GM23338 (cell line): ENCODE measurements at regions not wholly inside any gene's neighbourhood (a gene's known extent, or its start where the extent isn't known, plus 50 kb on each side); places are given as distances from the start of the nearest gene placed in this dataset.

ENCODE experiments used
- ATAC-seq: fragments of 200-7000 bp; cut with Tn5 transposase; 3 replicates; pipeline ENCODE4 v1.9.1; 2020
- DNase-seq: peaks from one replicate; pipeline ENCODE4 v3.0.0-alpha.2; 2015; ENCODE audit warnings: low spot score
- H2AFZ ChIP-seq: fragments of 200-600 bp; sonication (generic); 2 replicates; pipeline ENCODE4 v1.8.0; 2016; ENCODE audit warnings: antibody characterized with exemption, mild to moderate bottlenecking, moderate library complexity
- H3F3A ChIP-seq: fragments of 200-600 bp; sonication (generic); replicated peaks from 2 replicates; pipeline ENCODE4 v1.8.0; 2017; ENCODE audit warnings: antibody characterized with exemption, mixed run types, low read depth
- H3K27ac ChIP-seq: fragments of 200-600 bp; sonication (generic); 2 replicates; pipeline ENCODE4 v1.6.1; 2016; ENCODE audit warnings: low read depth
- H3K27me3 ChIP-seq: fragments of 200-600 bp; sonication (generic); 2 replicates; pipeline ENCODE4 v1.8.0; 2016; ENCODE audit warnings: mild to moderate bottlenecking, mixed run types, moderate library complexity; ENCODE audit not compliant: insufficient read depth
- H3K36me3 ChIP-seq: fragments of 200-600 bp; sonication (generic); 2 replicates; pipeline ENCODE4 v1.8.0; 2016; ENCODE audit warnings: mild to moderate bottlenecking; ENCODE audit not compliant: insufficient read depth
- H3K4me1 ChIP-seq: fragments of 200-600 bp; sonication (generic); 2 replicates; pipeline ENCODE4 v1.8.0; 2016; ENCODE audit warnings: mild to moderate bottlenecking, moderate library complexity; ENCODE audit not compliant: insufficient read depth
- H3K4me2 ChIP-seq: fragments of 200-600 bp; sonication (generic); 2 replicates; pipeline ENCODE4 v1.7.1; 2017; ENCODE audit warnings: mixed run types
- H3K4me3 ChIP-seq: fragments of 200-600 bp; sonication (generic); 2 replicates; pipeline ENCODE4 v1.6.1; 2016; ENCODE audit warnings: mixed run types
- H3K79me2 ChIP-seq: fragments of 200-600 bp; sonication (generic); replicated peaks from 2 replicates; pipeline ENCODE4 v1.8.0; 2017; ENCODE audit warnings: mild to moderate bottlenecking; ENCODE audit not compliant: insufficient read depth
- H3K9me2 ChIP-seq: fragments of 200-600 bp; sonication (generic); 2 replicates; pipeline ENCODE4 v1.8.0; 2017; ENCODE audit not compliant: insufficient read depth
- H4K20me1 ChIP-seq: fragments of 200-600 bp; sonication (generic); replicated peaks from 2 replicates; pipeline ENCODE4 v1.8.0; 2017; ENCODE audit warnings: mild to moderate bottlenecking; ENCODE audit not compliant: insufficient read depth
- H3K27ac Mint-ChIP-seq: 2 replicates; pipeline ENCODE4 v1.8.0; 2020; ENCODE audit warnings: inconsistent platforms, mild to moderate bottlenecking, moderate library complexity, mixed read lengths
- H3K27me3 Mint-ChIP-seq: 3 replicates; pipeline ENCODE4 v1.8.0; 2022; ENCODE audit warnings: low read depth, mild to moderate bottlenecking, moderate library complexity, mixed read lengths, inconsistent platforms; ENCODE audit not compliant: insufficient read depth, poor library complexity
- H3K36me3 Mint-ChIP-seq: 3 replicates; pipeline ENCODE4 v1.8.0; 2021; ENCODE audit warnings: low read depth, mild to moderate bottlenecking, inconsistent platforms, moderate library complexity, mixed read lengths
- H3K4me1 Mint-ChIP-seq: 3 replicates; pipeline ENCODE4 v1.8.0; 2020; ENCODE audit warnings: mild to moderate bottlenecking, inconsistent platforms, mixed read lengths
- H3K4me3 Mint-ChIP-seq: 3 replicates; pipeline ENCODE4 v1.8.0; 2021; ENCODE audit warnings: moderate library complexity, mild to moderate bottlenecking, inconsistent platforms, mixed read lengths
- H3K9me3 Mint-ChIP-seq: 3 replicates; pipeline ENCODE4 v1.8.0; 2020; ENCODE audit warnings: moderate library complexity, mild to moderate bottlenecking, inconsistent platforms, mixed read lengths
- CREB1 ChIP-seq: fragments of 250-450 bp; sonication (Bioruptor Pico); IDR thresholded peaks from 2 replicates; pipeline ENCODE4 v1.5.0; 2020; ENCODE audit warnings: low read depth, mild to moderate bottlenecking, moderate library complexity
- JUNB ChIP-seq: IDR thresholded peaks from one replicate; pipeline ENCODE4 v1.6.1; 2016; ENCODE audit warnings: antibody characterized with exemption; ENCODE audit not compliant: unreplicated experiment
- NANOG ChIP-seq: IDR thresholded peaks from 2 replicates; pipeline ENCODE4 v1.6.1; 2016; ENCODE audit warnings: antibody characterized with exemption, borderline replicate concordance
- POLR2AphosphoS5 ChIP-seq: IDR thresholded peaks from 2 replicates; pipeline ENCODE4 v1.6.1; 2016; ENCODE audit warnings: antibody characterized with exemption, low read depth
- STAT1 ChIP-seq: IDR thresholded peaks from one replicate; pipeline ENCODE4 v1.6.1; 2016; ENCODE audit warnings: antibody characterized with exemption; ENCODE audit not compliant: unreplicated experiment
- ZNF114 ChIP-seq: fragments of 250-450 bp; sonication (Bioruptor Pico); IDR thresholded peaks from 2 replicates; pipeline ENCODE4 v1.5.0; 2020; ENCODE audit warnings: mild to moderate bottlenecking, moderate library complexity
- ZNF331 ChIP-seq: fragments of 250-450 bp; sonication (Bioruptor Pico); IDR thresholded peaks from 2 replicates; pipeline ENCODE4 v1.5.0; 2020; ENCODE audit warnings: low read depth, mild to moderate bottlenecking, moderate library complexity
- TF ChIP-seq, protein P1 (sequence below): IDR thresholded peaks from 2 replicates; pipeline ENCODE4 v1.6.1; 2016; ENCODE audit warnings: antibody characterized with exemption
- TF ChIP-seq, protein P2 (sequence below), 2 experiments: fragments of 200-600 bp in 1 of 2; sonication (generic) in 1 of 2; conservative IDR thresholded peaks; 2 replicates each; pipeline versions ENCODE4 v1.5.1 to v1.6.1; 2016 to 2017; ENCODE audit warnings: antibody characterized with exemption in 2 of 2, low read depth in 2 of 2, mild to moderate bottlenecking in 2 of 2, moderate library complexity in 1 of 2
- TF ChIP-seq, protein P3 (sequence below): fragments of 250-450 bp; sonication (Bioruptor Pico); IDR thresholded peaks from 2 replicates; pipeline ENCODE4 v1.5.0; 2020; ENCODE audit warnings: mild to moderate bottlenecking, moderate library complexity

DNA sequence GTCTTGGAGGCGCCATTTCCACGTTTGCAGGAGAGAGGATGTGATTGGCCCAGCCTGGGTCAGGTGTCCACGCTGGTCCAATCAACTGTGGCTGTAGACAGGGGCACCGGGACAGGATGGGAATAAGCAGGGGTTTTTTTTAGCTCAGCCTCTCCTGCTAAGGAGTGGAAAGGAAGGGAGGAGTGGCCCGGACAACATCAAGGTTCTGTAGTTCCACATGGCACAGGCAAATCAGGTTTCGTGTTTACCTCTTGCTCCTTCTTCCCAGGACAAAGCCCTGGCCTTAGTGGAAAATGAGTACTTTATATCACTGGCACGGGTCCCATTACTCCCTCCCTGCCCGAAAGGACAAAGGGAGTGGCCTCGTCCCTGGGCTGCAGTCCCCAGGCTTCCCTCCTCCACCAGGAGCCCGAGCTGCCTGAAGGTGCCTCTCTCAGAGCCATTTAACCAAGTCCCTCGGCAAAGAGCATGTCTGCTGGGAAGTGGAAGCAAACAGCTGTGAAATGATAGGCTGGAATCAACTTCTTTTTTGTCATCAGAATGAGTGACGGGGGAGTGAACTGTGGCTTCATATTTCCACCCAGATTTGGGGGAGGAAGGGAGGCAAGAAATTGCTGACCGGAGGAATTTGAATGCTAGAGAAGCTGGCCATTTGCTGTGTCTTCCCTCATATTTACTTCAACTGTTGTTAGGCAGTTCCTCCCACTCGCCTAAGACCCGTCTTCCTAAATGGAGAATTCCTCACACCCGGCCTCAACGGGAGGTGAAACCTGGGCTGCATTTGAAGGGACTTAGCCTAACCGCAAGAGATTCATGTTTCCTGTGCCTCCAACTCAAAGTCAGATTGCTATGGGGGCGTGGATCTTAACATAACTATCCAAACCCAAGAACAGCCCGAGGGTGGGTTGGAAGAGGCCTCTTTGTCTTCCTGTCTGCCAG, 84.9 kb upstream of the SLC44A3 start:
- no peak overlapping the region for H3K27ac Mint-ChIP-seq
- peak; percentile 46 for DNase-seq
- TF ChIP-seq STAT1 (no peak), CREB1 (CRISPR knock-in tag) (no peak), ZNF331 (no peak), ZNF114 (CRISPR knock-in tag) (no peak), POLR2AphosphoS5 (no peak), NANOG (no peak), JUNB (no peak)
- TF ChIP-seq, protein P1, sequence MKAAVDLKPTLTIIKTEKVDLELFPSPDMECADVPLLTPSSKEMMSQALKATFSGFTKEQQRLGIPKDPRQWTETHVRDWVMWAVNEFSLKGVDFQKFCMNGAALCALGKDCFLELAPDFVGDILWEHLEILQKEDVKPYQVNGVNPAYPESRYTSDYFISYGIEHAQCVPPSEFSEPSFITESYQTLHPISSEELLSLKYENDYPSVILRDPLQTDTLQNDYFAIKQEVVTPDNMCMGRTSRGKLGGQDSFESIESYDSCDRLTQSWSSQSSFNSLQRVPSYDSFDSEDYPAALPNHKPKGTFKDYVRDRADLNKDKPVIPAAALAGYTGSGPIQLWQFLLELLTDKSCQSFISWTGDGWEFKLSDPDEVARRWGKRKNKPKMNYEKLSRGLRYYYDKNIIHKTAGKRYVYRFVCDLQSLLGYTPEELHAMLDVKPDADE, result no peak
- TF ChIP-seq, protein P2, sequence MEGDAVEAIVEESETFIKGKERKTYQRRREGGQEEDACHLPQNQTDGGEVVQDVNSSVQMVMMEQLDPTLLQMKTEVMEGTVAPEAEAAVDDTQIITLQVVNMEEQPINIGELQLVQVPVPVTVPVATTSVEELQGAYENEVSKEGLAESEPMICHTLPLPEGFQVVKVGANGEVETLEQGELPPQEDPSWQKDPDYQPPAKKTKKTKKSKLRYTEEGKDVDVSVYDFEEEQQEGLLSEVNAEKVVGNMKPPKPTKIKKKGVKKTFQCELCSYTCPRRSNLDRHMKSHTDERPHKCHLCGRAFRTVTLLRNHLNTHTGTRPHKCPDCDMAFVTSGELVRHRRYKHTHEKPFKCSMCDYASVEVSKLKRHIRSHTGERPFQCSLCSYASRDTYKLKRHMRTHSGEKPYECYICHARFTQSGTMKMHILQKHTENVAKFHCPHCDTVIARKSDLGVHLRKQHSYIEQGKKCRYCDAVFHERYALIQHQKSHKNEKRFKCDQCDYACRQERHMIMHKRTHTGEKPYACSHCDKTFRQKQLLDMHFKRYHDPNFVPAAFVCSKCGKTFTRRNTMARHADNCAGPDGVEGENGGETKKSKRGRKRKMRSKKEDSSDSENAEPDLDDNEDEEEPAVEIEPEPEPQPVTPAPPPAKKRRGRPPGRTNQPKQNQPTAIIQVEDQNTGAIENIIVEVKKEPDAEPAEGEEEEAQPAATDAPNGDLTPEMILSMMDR (conservative IDR thresholded peaks at IDR 0.05; ENCODE audit: low read depth in 2 of 2), result no peak

DNA sequence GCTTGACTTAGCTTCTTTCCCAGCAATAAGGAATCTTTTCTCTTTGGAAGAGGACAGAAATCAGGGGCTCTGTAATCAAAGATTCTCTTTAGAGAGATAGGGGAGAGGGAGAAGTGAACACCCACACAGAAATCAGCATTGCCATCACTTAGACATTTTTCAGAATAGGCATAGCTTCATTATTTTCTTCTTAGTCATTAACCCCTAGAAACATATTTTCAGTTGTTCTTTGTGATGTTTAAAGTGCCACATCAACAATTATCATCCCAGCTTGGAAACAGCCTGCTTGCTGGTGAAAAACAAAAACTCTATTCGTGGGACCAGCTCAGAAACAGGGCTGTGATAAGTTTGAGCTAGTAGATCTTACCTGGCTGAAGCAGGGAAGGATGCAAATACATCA, 88.3 kb upstream of the SLC44A3 start:
- no peaks in the 10 kb centered on the region for H3K36me3 ChIP-seq
- Mint-ChIP-seq H3K27me3 (peaks cover 4% of the 10 kb centered on the region), H3K36me3 (peaks cover 3% of the 10 kb centered on the region; the same call in 1 of the 3 replicates), H3K4me1 (peaks cover 21% of the 10 kb centered on the region), H3K4me3 (no peak overlapping the region), H3K27ac (no peak overlapping the region), H3K9me3 (no peaks in the 10 kb centered on the region)
- H2AFZ ChIP-seq, result no peak overlapping the region
- peaks cover 20% of the 10 kb centered on the region for H3K4me1 ChIP-seq
- no peak overlapping the region for H3K4me2 ChIP-seq
- ATAC-seq (no peak), DNase-seq (no peak)
- no peaks in the 10 kb centered on the region for H3K79me2 ChIP-seq
- no peak overlapping the region for H3K27ac ChIP-seq
- no peak overlapping the region for H3K4me3 ChIP-seq
- H3F3A ChIP-seq, result no peaks in the 10 kb centered on the region
- H3K27me3 ChIP-seq, result no peaks in the 10 kb centered on the region
- H4K20me1 ChIP-seq, result no peaks in the 10 kb centered on the region
- no peak for TF ChIP-seq ZNF331
- TF ChIP-seq, protein P3, sequence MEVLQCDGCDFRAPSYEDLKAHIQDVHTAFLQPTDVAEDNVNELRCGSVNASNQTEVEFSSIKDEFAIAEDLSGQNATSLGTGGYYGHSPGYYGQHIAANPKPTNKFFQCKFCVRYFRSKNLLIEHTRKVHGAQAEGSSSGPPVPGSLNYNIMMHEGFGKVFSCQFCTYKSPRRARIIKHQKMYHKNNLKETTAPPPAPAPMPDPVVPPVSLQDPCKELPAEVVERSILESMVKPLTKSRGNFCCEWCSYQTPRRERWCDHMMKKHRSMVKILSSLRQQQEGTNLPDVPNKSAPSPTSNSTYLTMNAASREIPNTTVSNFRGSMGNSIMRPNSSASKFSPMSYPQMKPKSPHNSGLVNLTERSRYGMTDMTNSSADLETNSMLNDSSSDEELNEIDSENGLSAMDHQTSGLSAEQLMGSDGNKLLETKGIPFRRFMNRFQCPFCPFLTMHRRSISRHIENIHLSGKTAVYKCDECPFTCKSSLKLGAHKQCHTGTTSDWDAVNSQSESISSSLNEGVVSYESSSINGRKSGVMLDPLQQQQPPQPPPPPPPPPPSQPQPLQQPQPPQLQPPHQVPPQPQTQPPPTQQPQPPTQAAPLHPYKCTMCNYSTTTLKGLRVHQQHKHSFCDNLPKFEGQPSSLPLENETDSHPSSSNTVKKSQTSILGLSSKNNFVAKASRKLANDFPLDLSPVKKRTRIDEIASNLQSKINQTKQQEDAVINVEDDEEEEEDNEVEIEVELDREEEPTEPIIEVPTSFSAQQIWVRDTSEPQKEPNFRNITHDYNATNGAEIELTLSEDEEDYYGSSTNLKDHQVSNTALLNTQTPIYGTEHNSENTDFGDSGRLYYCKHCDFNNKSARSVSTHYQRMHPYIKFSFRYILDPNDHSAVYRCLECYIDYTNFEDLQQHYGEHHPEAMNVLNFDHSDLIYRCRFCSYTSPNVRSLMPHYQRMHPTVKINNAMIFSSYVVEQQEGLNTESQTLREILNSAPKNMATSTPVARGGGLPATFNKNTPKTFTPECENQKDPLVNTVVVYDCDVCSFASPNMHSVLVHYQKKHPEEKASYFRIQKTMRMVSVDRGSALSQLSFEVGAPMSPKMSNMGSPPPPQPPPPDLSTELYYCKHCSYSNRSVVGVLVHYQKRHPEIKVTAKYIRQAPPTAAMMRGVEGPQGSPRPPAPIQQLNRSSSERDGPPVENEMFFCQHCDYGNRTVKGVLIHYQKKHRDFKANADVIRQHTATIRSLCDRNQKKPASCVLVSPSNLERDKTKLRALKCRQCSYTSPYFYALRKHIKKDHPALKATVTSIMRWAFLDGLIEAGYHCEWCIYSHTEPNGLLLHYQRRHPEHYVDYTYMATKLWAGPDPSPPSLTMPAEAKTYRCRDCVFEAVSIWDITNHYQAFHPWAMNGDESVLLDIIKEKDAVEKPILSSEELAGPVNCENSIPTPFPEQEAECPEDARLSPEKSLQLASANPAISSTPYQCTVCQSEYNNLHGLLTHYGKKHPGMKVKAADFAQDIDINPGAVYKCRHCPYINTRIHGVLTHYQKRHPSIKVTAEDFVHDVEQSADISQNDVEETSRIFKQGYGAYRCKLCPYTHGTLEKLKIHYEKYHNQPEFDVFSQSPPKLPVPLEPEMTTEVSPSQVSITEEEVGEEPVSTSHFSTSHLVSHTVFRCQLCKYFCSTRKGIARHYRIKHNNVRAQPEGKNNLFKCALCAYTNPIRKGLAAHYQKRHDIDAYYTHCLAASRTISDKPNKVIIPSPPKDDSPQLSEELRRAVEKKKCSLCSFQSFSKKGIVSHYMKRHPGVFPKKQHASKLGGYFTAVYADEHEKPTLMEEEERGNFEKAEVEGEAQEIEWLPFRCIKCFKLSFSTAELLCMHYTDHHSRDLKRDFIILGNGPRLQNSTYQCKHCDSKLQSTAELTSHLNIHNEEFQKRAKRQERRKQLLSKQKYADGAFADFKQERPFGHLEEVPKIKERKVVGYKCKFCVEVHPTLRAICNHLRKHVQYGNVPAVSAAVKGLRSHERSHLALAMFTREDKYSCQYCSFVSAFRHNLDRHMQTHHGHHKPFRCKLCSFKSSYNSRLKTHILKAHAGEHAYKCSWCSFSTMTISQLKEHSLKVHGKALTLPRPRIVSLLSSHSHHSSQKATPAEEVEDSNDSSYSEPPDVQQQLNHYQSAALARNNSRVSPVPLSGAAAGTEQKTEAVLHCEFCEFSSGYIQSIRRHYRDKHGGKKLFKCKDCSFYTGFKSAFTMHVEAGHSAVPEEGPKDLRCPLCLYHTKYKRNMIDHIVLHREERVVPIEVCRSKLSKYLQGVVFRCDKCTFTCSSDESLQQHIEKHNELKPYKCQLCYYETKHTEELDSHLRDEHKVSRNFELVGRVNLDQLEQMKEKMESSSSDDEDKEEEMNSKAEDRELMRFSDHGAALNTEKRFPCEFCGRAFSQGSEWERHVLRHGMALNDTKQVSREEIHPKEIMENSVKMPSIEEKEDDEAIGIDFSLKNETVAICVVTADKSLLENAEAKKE (CRISPR knock-in tag), result no peak
- no peak for TF ChIP-seq NANOG
- H3K9me2 ChIP-seq, result peaks cover 9% of the 10 kb centered on the region; the same call in 1 of the 2 replicates

More for the DNA sequence above, 84.9 kb upstream of the SLC44A3 start:
- peak; percentile 67 for ATAC-seq
- Histone ChIP-seq H2AFZ (peak overlapping the region; percentile 69; the same call in 1 of the 2 replicates), H3K27me3 (no peaks in the 10 kb centered on the region), H3K4me1 (peaks cover 20% of the 10 kb centered on the region), H3K4me2 (peak overlapping the region; percentile 57), H4K20me1 (no peaks in the 10 kb centered on the region), H3K27ac (0 out of 2 replicates have a peak overlapping the region, but pooled peaks have one; percentile 24), H3F3A (no peaks in the 10 kb centered on the region), H3K4me3 (no peak overlapping the region), H3K36me3 (no peaks in the 10 kb centered on the region), H3K9me2 (peaks cover 9% of the 10 kb centered on the region; the same call in 1 of the 2 replicates), H3K79me2 (no peaks in the 10 kb centered on the region)
- H3K36me3 Mint-ChIP-seq, result peaks cover 3% of the 10 kb centered on the region; the same call in 1 of the 3 replicates
- H3K4me3 Mint-ChIP-seq, result no peak overlapping the region
- no peaks in the 10 kb centered on the region for H3K9me3 Mint-ChIP-seq
- peaks cover 21% of the 10 kb centered on the region for H3K4me1 Mint-ChIP-seq
- peaks cover 4% of the 10 kb centered on the region for H3K27me3 Mint-ChIP-seq
